ENCODE measurements at regions not wholly inside any gene's neighbourhood (a gene's known extent, or its start where the extent isn't known, plus 50 kb on each side); places are given as distances from the start of the nearest gene placed in this dataset.

DNA sequence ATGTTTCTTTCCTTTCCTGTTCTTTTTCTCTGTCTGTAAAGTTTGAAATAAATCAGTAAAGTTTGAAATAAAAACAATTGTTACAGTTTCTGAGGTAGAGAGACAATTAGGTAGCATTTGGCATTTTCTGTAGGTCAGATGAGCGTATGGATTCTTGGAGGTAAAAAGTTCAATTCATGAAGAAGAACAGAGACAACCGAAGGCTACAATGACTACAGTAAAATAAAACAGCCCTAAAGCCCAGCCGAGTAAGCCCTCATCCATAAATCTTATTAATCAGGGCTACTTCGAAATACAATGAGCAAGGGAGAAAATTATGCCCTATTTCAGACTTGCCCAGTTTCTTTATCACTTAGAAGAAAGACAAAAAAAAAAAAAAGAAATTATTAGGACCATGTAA is 941.9 kb upstream of the SLC10A2 start:
- TF ChIP-seq, protein P1, sequence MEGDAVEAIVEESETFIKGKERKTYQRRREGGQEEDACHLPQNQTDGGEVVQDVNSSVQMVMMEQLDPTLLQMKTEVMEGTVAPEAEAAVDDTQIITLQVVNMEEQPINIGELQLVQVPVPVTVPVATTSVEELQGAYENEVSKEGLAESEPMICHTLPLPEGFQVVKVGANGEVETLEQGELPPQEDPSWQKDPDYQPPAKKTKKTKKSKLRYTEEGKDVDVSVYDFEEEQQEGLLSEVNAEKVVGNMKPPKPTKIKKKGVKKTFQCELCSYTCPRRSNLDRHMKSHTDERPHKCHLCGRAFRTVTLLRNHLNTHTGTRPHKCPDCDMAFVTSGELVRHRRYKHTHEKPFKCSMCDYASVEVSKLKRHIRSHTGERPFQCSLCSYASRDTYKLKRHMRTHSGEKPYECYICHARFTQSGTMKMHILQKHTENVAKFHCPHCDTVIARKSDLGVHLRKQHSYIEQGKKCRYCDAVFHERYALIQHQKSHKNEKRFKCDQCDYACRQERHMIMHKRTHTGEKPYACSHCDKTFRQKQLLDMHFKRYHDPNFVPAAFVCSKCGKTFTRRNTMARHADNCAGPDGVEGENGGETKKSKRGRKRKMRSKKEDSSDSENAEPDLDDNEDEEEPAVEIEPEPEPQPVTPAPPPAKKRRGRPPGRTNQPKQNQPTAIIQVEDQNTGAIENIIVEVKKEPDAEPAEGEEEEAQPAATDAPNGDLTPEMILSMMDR (IDR thresholded peaks at IDR 0.05; ENCODE audit: poor library complexity), result no peak
- no peak for TF ChIP-seq EZH2phosphoT487 (IDR thresholded peaks at IDR 0.05; ENCODE audit: low read depth, severe bottlenecking, unreplicated experiment)

All from hepatocyte (in vitro differentiated cells).